Keratinocyte (primary cell): ENCODE measurements at regions not wholly inside any gene's neighbourhood (a gene's known extent, or its start where the extent isn't known, plus 50 kb on each side); places are given as distances from the start of the nearest gene placed in this dataset.
A peak's percentile ranks its signal among the peaks of the same experiment; 100 is the strongest.

Experiments used
- DNase-seq: peaks from one replicate; pipeline ENCODE4 v3.0.0-alpha.2; 2011; ENCODE audit warnings: low read depth, missing footprints, low spot score
- FAIRE-seq: peaks from 2 replicates; lab custom pipeline; 2011; peaks lifted over from hg19 to GRCh38; lab: Jason Lieb, UNC
- H2AFZ ChIP-seq: 2 replicates; pipeline ENCODE4 v1.6.0; 2012; ENCODE audit warnings: low read length, control low read depth, inconsistent platforms; ENCODE audit not compliant: control insufficient read depth
- H3K27ac ChIP-seq: 2 replicates; pipeline ENCODE4 v1.5.1; 2011; ENCODE audit warnings: low read length; ENCODE audit not compliant: control insufficient read depth, insufficient read depth
- H3K27me3 ChIP-seq: 3 replicates; pipeline ENCODE4 v1.6.0; 2011; ENCODE audit warnings: low read length; ENCODE audit not compliant: control insufficient read depth, insufficient read depth; ENCODE audit errors: extremely low read depth
- H3K36me3 ChIP-seq, 2 experiments: 2 replicates in 1 of 2; 3 replicates in 1 of 2; pipeline ENCODE4 v1.5.1; 2011; ENCODE audit warnings: low read length in 2 of 2, mild to moderate bottlenecking in 1 of 2; ENCODE audit not compliant: control insufficient read depth in 2 of 2, insufficient read depth in 2 of 2; ENCODE audit errors: extremely low read depth in 1 of 2
- H3K4me1 ChIP-seq: 3 replicates; pipeline ENCODE4 v1.5.1; 2011; ENCODE audit warnings: low read length; ENCODE audit not compliant: control insufficient read depth, insufficient read depth; ENCODE audit errors: extremely low read depth
- H3K4me2 ChIP-seq: 3 replicates; pipeline ENCODE4 v1.6.0; 2011; ENCODE audit warnings: low read depth, low read length; ENCODE audit not compliant: control insufficient read depth, insufficient read depth; ENCODE audit errors: extremely low read depth
- H3K4me3 ChIP-seq, 3 experiments: fragments of 200-600 bp in 1 of 3; sonication (generic) in 1 of 3; 2 replicates in 2 of 3; 3 replicates in 1 of 3; pipeline ENCODE4 v1.5.1; 2011 to 2016; ENCODE audit warnings: low read length in 3 of 3, mild to moderate bottlenecking in 3 of 3, control low read depth in 2 of 3, inconsistent platforms in 1 of 3, low read depth in 1 of 3, mixed read lengths in 1 of 3, mixed run types in 1 of 3, moderate library complexity in 1 of 3; ENCODE audit not compliant: control insufficient read depth in 2 of 3, insufficient read depth in 2 of 3; ENCODE audit errors: extremely low read depth in 1 of 3
- H3K79me2 ChIP-seq: 2 replicates; pipeline ENCODE4 v1.6.0; 2012; ENCODE audit warnings: low read length; ENCODE audit not compliant: control insufficient read depth, insufficient read depth
- H3K9ac ChIP-seq: 3 replicates; pipeline ENCODE4 v1.6.0; 2011; ENCODE audit warnings: low read length; ENCODE audit not compliant: control insufficient read depth, insufficient read depth; ENCODE audit errors: extremely low read depth
- H3K9me1 ChIP-seq: 3 replicates; pipeline ENCODE4 v1.6.0; 2011; ENCODE audit warnings: low read length; ENCODE audit not compliant: control insufficient read depth, insufficient read depth; ENCODE audit errors: extremely low read depth
- H3K9me3 ChIP-seq: 2 replicates; pipeline ENCODE4 v1.5.1; 2012; ENCODE audit warnings: low read depth, low read length; ENCODE audit not compliant: control insufficient read depth
- H4K20me1 ChIP-seq: 3 replicates; pipeline ENCODE4 v1.6.0; 2011; ENCODE audit warnings: low read length; ENCODE audit not compliant: control insufficient read depth, insufficient read depth; ENCODE audit errors: extremely low read depth
- CTCF ChIP-seq, 3 experiments: IDR thresholded peaks in 1 of 3; conservative IDR thresholded peaks in 1 of 3; optimal IDR thresholded peaks in 1 of 3; 2 replicates in 2 of 3; 3 replicates in 1 of 3; pipeline versions ENCODE3 to v1.5.1; 2011; ENCODE audit warnings: low read length in 3 of 3, mild to moderate bottlenecking in 3 of 3, moderate library complexity in 2 of 3, control low read depth in 1 of 3, inconsistent platforms in 1 of 3; ENCODE audit not compliant: insufficient read depth in 2 of 3; ENCODE audit errors: extremely low read depth in 1 of 3
- EZH2 ChIP-seq: IDR thresholded peaks from one replicate; pipeline ENCODE4 v1.6.1; 2012; ENCODE audit warnings: inconsistent platforms, mild to moderate bottlenecking, low read length, moderate library complexity
- dilution Hi-C: fragments of 300-500 bp; cut with MboI; formaldehyde crosslinking; loops from one replicate; pipeline ENCODE4 v1.7.0; 2020; ENCODE audit warnings: low sequenced_read_pairs; ENCODE audit not compliant: extremely low pct_ligation_motif_present

DNA sequence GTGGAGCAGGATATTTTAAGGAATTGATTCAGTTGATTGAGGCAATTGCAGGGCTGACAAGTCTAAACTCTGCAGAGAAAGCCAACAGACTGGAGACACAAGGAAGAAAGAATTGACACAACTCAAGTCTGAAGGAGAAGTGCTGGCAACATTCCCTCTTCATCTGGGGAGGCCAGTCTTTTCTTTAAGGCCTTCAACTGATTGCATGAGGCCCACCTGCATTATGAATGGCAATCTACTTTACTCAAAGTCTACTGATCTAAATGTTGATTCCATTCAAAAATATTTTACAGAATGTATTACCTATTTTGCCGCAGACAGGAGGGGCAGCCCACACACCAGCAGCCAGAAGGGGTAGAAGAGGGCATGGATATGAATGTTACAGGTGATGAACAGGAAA, 425.2 kb downstream of the PCDH10 start:
- no peak for TF ChIP-seq CTCF (optimal IDR thresholded peaks at IDR 0.05 in 1 of 3, IDR thresholded peaks at IDR 0.05 in 1 of 3, conservative IDR thresholded peaks at IDR 0.05 in 1 of 3; ENCODE audit: extremely low read depth in 1 of 3, insufficient read depth in 2 of 3, low read length in 3 of 3)
- TF ChIP-seq EZH2, result no peak
- no peak overlapping the region for H3K4me2 ChIP-seq
- H3K79me2 ChIP-seq, result no peaks in the 10 kb centered on the region
- H3K27me3 ChIP-seq, result no peaks in the 10 kb centered on the region
- H3K9me1 ChIP-seq, result no peaks in the 10 kb centered on the region
- FAIRE-seq, result no peak
- H3K36me3 ChIP-seq, result no peaks in the 10 kb centered on the region
- no peaks in the 10 kb centered on the region for H3K9me3 ChIP-seq
- dilution Hi-C loops, result no loop called here
- no peak for DNase-seq
- H3K27ac ChIP-seq, result no peak overlapping the region
- H4K20me1 ChIP-seq, result no peaks in the 10 kb centered on the region
- H3K4me1 ChIP-seq, result no peaks in the 10 kb centered on the region
- H2AFZ ChIP-seq, result no peak overlapping the region
- H3K9ac ChIP-seq, result no peak overlapping the region
- H3K4me3 ChIP-seq, result no peak overlapping the region

DNA sequence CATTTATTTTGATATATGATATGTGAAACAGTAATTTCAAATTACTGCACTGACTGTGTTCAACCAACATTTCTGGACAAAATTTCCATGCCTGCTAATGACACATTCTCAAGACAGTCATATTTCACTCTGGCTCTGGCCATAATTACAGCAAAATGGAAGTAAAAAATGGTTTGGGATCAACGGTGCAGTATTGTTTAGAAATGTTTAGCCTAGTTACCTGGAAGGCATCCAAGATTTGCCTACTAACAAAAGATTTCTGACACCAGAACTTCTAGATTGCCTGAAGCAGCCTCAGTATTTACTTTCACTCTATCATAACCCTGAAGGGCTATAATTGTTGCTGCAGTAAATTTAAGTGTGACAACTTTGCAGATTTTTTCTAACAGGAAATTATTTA, 416.3 kb downstream of the PCDH10 start:
- dilution Hi-C loops, result no loop called here
- H3K4me2 ChIP-seq, result no peak overlapping the region
- no peak for FAIRE-seq

More for the DNA sequence above, 416.3 kb downstream of the PCDH10 start:
- H3K27ac ChIP-seq, result no peak overlapping the region
- no peak overlapping the region for H3K9ac ChIP-seq
- H3K9me3 ChIP-seq, result no peaks in the 10 kb centered on the region
- no peaks in the 10 kb centered on the region for H3K4me1 ChIP-seq
- DNase-seq, result no peak
- no peak for TF ChIP-seq CTCF (optimal IDR thresholded peaks at IDR 0.05 in 1 of 3, IDR thresholded peaks at IDR 0.05 in 1 of 3, conservative IDR thresholded peaks at IDR 0.05 in 1 of 3; ENCODE audit: extremely low read depth in 1 of 3, insufficient read depth in 2 of 3, low read length in 3 of 3)
- no peak for TF ChIP-seq EZH2
- H3K4me3 ChIP-seq, result peak overlapping the region in 1 of 3 experiments; percentile 12
- no peaks in the 10 kb centered on the region for H3K27me3 ChIP-seq
- H2AFZ ChIP-seq, result no peak overlapping the region
- H3K36me3 ChIP-seq, result no peaks in the 10 kb centered on the region
- no peaks in the 10 kb centered on the region for H3K79me2 ChIP-seq
- no peaks in the 10 kb centered on the region for H3K9me1 ChIP-seq
- no peaks in the 10 kb centered on the region for H4K20me1 ChIP-seq
